Glomerular endothelial cell (primary cell): ENCODE measurements at regions not wholly inside any gene's neighbourhood (a gene's known extent, or its start where the extent isn't known, plus 50 kb on each side); places are given as distances from the start of the nearest gene placed in this dataset.

ENCODE experiments used
- DNase-seq: peaks from one replicate; pipeline ENCODE4 v3.0.0-alpha.2; 2011; ENCODE audit warnings: low read depth, low spot score; ENCODE audit errors: extremely low read depth

GRCh38 chr15:70198441-70199123, 100.9 kb upstream of the TLE3 start:
- no peak for DNase-seq

GRCh38 chr15:70197945-70198361, 100.2 kb upstream of the TLE3 start:
- no peak for DNase-seq

- DNase-seq = no peak
Measured at GRCh38 chr15:70197318-70197944, 99.7 kb upstream of the TLE3 start.

GRCh38 chr15:70196372-70197316, 98.9 kb upstream of the TLE3 start:
- no peak for DNase-seq

- no peak for DNase-seq
Measured at GRCh38 chr15:70195587-70196305, 98.0 kb upstream of the TLE3 start.

GRCh38 chr15:70195171-70195570, 97.5 kb upstream of the TLE3 start:
- DNase-seq = no peak

GRCh38 chr15:70194266-70194665, 96.5 kb upstream of the TLE3 start:
- no peak for DNase-seq

GRCh38 chr15:70193734-70194133, 96.0 kb upstream of the TLE3 start:
- no peak for DNase-seq

- DNase-seq = no peak
Measured at GRCh38 chr15:70192490-70192889, 94.8 kb upstream of the TLE3 start.

- no peak for DNase-seq
Measured at GRCh38 chr15:70192041-70192440, 94.3 kb upstream of the TLE3 start.

GRCh38 chr15:70190965-70191364, 93.2 kb upstream of the TLE3 start:
- no peak for DNase-seq

- no peak for DNase-seq
Measured at GRCh38 chr15:70189826-70190695, 92.3 kb upstream of the TLE3 start.

GRCh38 chr15:70188286-70188685, 90.6 kb upstream of the TLE3 start:
- no peak for DNase-seq

- no peak for DNase-seq
Measured at GRCh38 chr15:70187331-70187730, 89.6 kb upstream of the TLE3 start.

GRCh38 chr15:70186152-70186551, 88.4 kb upstream of the TLE3 start:
- no peak for DNase-seq

- no peak for DNase-seq
Measured at GRCh38 chr15:70185251-70185711, 87.6 kb upstream of the TLE3 start.

- DNase-seq = no peak
Measured at GRCh38 chr15:70182858-70183695, 85.4 kb upstream of the TLE3 start.

- no peak for DNase-seq
Measured at GRCh38 chr15:70181626-70182255, 84.0 kb upstream of the TLE3 start.
